Amniotic epithelial cell (primary cell): ENCODE measurements at regions not wholly inside any gene's neighbourhood (a gene's known extent, or its start where the extent isn't known, plus 50 kb on each side); places are given as distances from the start of the nearest gene placed in this dataset.
"Not testable (repeated sequence)": the region's sequence is repeated elsewhere in the genome, so short reads cannot be mapped to it uniquely, and the experiment has no call there.

Experiments
- DNase-seq: peaks from one replicate; pipeline ENCODE4 v3.0.0-alpha.2; 2010; ENCODE audit warnings: low read depth

DNA sequence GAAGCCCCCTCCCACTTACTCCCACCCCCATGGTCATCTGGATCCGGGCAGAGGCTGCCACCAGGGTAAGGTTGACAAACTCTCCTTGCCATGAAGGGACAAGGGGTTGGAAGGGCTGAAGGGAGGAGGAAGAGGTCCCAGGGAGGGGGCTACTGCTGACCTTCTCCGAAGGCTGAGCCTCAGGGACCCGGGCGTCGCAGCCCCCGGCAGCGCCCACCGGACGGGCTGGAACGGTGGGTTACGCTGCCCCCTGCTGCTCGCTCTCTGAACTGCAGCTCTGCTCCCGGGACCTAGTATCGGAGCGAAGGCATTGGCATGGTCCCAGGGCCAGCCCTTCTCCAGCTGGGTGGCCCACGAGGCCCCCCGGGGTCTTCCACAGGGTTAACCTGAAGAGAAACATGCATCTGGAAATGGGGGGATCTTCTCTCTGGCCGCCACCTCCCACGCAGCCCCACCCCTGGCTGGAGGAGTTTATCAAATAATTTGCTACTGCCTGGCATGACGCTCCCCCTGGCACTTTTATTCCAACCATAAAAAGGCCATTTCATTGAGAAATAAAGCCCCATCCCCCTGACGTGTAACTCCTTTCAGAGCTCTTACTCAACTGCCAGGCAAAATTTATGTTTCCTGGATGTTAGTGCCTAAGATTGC lies 70.4 kb upstream of the TARDBP start:
- DNase-seq, result peak; percentile 70

DNA sequence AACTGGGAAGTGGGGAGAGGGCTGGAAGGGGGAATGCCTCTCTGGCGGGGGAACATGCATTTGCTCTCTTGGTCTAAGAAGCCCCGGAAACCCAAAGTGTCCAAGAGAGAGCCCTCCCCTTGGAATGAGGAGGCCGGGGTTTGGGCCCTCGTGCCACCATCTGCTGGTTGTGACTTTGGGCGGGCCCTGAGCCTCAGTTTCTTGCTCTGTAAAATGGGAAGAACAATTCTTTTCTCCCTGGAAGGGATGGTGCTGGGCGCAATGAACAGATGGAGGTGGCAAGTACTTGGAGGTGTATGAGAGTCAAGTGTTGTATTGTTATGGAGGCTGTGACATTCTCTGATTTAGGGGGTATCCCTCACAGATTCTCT lies 69.9 kb upstream of the TARDBP start:
- no peak for DNase-seq

DNA sequence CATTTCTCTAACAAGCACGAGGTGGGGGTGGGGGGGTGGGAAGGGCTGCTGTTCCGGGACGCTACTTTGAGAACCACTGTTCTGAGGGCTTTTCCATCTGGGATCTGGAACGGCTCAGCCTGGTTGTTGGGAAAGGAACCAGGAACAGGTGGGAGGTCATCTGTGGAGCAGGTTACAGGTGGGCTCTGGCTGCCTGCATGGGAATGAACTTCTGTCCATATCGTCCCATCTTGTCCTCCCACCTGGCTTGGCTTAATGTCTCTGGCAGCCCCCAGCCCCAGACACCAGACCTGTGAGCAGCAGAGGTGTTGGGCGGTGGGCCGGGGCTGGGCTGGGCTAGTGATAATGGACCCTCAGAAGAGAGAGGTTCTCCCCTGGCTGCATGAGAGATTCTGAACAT lies 69.4 kb upstream of the TARDBP start:
- DNase-seq, result no peak

DNA sequence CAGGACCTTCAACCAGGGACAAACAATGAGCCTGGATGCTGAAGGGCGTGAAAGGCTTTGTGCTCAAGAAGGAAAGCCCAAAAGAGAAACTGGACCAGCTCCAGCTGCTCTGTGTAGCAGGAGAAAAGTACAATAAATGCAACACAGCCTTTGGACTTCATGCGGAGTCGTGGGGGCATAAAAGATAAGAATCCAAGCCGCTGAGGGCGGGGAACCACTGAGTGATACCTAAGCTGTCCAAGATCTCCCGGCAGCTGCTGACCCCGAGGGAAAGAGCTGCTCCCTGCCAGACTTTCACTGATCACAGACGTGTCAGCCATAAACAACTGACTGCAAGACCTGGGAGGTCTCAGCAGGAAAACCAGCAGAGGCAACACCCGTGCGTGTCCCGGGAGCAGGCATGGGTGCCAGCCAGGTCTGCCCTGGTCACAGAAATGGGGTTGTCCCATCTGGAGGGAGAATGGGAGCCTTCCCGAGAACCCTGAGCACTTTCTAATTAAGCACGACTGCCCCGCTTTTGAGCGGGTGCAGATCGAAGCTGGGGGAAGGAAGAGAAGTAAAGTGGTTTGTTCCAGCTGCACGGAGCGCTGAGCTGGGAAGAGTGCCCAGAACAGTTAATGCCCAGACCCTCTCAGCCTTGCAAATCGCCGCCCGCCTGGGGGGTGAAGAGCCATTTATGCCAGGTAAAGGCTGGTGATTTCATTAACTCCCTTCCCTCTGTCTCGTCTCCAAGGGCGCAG lies 68.3 kb upstream of the TARDBP start:
- DNase-seq, result peak; percentile 13

DNA sequence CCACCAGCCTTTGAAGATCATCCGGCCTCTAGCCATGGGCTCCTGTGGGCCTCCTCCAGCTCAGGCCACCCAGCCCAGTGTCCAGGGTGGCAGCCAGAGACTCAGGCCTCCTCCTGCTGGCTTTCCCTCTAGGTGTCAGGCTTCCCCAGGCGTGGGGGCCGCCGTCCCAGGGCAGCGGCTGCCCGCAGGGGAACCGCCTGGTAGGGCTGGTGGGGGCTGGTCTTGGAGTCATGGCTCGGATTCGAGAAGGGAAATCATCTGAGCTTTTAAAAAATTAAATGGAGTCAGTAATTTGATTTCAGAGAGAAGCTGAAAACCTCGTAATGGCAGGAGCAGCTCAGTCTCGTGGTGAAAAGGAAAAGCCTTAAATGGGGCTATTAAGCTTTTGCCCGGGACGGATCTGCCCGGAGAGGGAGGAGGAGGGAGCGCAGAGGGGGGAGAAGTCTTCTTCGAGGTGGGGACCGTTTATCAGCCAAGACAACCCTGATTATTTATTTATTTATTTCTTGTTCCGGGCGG lies 66.4 kb upstream of the TARDBP start:
- DNase-seq, result no peak

DNA sequence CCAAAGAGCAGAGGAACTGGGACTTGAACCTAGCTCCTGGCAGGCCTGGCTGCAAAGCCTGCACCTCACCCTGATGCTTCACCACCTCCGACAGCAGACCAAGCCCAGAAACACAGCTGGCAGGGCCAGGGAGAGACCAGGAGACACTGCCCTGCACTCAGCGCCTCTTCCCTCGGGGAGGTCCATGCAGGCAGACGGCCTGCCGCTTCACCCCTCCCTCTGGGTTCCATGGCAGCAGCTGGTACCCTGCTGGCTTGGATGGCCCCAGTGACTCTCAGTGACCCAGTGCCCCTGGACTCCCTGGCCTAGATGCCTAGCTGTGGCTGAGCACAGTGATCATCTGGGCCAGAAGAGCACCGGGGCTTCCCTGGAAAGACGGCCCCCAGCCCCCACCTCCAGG lies 65.3 kb upstream of the TARDBP start:
- no peak for DNase-seq

DNA sequence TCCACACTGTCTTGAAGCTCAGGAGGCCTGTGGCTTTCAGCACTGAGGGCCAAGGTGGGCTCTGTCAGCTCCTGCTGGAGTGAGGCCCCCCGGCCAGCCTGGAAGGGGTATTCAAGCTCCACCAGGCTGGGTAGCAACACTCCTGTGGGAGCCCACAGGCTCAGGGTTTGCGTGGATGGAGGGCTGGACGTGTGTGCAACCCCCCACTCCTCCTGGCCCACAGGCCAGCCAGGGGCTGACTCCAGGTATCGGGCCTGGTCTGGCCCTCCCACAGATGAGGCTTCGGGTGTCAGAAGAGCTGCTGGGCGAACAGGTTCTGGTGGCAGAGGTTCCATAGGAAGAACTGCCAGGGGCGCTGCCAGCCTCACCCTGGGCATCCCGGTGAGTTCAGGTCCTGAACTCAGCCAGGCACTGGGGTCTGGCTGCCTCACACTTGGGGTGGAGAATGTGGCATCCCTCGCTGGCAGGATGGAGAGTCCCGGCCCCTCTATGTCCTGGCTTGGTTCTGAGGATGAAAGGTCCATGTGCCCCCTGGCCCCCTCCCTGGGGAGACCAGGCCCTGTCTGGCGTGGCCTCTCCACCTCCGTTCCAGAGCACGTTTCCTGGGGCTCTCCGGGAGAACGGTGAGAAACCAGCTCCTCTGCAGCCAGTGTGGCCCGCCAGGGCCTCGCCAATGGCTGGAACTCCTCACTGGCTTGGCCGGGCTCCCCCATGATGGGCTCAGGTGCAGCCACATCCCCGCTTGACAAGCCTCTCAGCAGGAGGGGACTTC lies 64.6 kb upstream of the TARDBP start:
- DNase-seq, result no peak

DNA sequence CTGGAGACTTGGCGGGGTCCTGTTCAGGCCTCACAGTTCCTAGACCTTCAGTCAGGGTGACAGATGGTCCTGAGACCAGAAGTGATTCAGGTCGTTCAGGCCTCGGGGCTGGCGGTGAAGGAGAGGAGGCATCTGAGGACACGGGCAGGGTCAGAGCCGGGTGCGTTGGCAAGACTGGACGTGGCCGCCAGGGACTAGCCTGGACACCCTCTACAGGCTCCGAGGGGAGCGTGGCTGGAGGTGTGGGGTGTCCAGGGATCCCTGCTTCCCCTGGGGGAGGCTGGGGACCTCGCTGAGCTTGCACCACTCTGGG lies 64.0 kb upstream of the TARDBP start:
- no peak for DNase-seq

DNA sequence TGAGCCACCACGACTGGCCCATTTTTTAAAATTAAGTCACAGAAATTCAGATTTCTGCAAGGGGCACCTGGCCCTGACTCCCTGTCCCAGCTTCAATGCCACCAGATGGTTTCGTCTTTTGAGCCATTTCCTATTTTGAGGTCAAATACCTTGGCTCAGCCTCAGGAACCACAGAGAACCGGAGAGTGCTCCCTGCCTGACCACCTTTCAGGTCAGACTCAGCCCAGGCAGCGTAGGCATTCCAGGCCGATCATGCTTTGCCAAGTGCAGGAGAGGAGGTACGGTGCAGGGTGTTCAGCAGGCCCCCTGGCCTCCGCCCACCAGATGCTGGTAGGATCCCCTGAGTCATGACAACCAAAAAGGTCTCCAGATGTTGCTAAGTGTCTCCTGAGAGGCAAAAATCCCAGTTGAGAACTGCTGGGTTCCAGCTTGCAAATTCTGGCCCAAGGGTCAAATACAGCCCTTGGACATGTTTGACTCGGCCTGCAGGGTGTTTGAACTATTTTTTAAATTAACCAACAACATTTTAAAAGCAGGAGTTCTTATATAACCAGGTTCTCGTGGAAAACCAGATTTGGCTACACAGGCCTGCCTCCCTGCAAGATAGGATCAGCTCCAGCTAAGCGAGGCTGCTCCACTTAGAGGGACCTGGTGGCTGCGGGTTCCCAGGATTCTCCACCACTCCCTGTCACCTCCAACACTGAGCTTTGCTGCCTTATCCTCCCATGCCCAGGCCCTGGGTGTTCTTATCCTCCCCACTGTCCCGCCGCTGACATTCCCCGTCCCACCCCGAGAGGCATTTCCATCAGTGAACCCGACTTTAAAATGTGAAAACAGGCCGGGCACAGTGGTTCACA lies 61.9 kb upstream of the TARDBP start:
- DNase-seq, result no peak

DNA sequence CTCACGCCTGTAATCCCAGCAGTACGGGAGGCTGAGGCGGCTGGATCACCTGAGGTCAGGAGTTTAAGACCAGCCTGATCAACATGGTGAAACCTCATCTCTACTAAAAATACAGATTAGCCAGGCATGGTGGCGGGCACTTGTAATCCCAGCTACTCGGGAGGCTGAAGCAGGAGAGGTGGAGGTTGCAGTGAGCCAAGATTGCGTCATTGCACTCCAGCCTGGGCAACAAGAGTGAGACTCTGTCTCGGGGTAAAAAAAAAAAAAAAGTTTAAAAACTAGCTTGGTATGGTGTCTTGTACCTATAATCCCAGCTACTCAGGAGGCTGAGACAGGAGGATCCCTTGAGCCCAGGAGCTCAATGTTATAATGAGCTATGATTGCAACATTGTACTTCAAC lies 61.2 kb upstream of the TARDBP start:
- not testable (repeated sequence) for DNase-seq

DNA sequence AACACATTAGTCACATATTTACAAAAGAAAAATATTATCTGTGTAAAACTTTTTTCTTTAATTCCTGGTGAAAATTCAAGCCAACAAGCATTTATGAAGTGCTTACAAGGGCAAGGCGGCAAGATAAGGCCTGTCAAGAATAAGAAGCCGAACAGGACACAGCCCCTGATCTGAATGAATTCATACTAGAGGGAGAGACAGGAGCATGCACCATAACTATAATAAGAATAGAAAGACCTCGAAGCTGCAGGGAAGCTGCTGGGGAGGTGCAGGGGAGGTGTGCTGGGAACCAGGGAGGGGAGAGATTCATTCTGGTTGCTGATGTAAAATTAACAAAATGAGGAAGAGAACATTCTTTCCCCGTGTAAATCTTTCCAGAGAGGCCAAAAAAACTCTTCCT lies 60.5 kb upstream of the TARDBP start:
- no peak for DNase-seq

DNA sequence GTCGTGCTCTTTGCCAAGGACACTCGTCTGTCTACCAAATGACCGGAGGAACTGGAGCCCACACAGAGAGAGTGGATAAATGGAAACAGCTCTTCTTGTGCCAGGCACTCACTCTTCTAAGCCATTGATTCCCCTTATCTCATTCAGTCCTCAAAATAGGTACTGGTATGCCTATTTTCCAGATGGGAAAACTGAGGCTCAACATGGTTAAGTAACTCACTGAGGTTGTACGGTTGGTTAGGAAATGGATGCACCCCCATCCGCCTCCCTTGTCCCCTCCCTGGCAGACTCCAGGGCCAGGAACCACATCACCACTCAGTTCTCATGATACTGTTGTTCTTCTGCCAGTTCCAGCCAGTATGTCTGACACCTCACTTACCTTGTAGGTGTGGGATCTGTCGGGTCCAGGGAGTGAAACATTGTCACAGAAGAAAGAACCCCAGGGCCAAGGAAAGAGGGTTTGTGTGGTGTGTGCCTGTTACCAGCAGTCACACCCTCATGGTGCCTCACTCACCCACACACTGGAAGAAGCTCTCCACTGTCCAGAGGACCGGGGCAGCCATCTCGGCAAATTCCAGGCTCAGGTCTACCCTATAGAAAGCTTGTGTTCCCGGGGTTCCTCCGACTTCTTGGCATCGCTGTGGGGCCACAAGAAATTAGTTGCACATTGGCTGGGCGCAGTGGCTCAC lies 58.8 kb upstream of the TARDBP start:
- DNase-seq, result no peak

DNA sequence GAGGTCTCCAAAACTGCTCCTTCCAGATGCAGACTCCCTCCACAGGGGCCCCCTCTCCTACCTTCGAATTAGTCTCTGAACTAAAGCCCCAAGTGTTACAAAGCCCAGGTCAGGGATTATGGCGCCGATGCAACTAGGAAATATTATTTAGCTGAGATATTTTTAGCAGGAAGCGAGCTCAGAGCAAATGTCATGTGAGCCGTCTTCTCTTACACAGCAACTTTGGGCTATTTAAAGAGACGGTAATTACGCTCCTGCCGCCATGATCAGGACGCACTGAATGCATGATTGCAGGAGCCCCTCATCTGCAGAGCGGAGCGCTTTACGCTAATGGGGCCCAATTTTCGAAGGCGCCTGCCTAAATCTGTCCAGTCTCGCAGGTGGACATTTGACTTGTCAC lies 55.3 kb upstream of the TARDBP start:
- no peak for DNase-seq

DNA sequence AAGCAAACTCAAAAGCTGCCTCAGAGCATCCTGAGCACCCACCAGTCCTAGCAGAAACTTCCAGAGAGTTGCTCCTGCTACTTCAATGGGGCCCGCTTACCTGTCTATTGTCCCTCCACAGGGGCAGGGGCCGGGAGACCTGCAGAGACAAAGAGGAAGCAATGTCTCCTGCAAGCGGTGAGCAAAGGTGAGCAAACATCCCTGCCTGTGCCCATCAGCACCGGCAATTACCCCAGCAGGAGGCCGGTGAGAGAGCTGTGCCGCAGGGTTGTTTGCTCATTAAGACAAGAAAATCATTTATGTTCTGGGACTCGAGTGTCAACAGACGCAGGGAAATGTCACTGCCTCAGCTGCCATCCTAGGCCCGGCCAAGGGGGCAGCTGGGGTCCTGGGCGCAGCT lies 53.8 kb upstream of the TARDBP start:
- DNase-seq, result no peak

DNA sequence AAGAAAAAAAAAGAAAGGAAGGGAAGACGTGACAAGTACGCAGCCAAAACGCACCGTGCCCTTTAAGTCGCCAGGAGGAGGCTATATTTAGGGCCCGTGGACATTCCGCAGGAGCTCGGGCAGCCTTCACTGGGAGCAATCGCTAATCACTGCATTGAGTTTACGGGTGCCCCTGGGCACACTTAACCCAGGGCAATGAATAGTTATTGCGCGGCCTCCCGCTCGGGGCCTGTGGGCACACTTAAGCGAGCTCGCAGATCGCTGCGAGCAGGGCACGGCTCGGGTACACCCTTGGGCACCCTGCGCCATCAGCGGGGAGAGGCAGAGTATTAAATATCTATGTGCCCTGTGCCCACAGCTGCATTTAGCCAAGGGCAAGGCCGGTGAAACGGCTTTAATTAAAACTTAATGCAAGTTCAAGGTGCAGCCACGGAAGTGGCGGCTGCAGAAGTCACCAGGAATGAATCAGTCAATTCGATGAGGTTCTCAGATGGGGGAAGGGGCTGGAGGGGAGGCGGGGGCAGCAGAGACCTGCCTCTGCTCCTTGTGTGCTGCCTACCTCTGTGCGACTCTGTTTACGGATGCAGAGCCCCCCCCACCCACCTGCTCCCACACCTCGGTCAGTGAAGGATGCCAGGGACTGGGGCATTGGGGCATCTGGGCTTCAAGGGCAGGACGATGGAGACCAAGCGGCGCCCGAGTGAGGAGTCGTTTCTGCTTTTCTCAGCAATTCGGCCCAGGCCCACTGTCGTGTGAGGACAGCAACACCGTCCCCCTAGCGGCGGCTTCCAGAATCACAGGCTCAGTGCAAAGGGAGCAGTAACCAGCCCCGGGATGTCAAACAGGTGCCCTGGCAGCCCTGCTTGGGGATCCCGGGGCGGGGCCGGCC lies 51.8 kb upstream of the TARDBP start:
- peak; percentile 47 for DNase-seq

DNA sequence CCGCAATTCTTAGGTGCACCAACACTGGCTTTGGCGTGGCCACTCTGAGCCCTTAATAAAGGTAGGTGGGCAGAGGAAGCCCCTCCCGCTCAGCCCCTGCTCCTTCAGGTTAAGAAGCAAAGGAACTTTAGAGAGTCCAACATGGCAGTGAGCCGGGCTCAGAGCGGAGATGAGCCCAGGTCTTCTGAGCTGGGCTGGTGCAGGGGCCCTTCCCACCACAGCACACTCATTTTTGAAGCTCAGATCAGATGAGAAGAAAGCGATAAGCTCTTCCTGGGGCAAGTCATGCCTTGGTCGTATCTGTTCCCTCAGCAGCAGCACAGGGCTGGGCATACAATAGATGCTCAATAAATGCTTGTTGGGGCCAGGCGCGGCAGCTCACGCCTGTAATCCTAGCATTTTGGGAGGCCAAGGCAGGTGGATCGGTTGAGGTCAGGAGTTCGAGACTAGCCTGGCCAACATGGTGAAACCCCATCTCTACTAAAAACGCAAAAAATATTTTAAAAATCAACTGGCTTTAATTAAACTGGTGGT lies 51.1 kb upstream of the TARDBP start:
- no peak for DNase-seq

DNA sequence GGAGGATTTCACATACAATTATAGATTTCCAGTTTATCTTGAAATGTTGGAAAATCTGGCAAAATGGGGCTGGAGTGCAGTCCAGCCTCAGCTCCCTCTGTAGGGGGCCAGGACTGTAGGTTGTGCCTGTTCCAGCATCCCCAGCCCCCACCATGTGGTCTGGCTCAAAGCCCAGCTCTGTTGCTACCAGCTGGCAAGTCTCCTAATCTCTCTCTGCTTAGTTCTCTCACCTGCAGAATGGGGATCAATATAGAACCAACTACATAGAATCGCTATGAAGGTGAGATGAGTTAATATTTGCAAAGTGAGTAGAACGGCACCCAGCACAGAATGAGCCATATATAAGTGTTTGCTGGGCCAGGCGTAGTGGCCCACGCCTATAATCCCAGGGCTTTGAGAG lies 50.0 kb upstream of the TARDBP start:
- peak; percentile 31 for DNase-seq
